AG04449 (cell line): ENCODE measurements at regions not wholly inside any gene's neighbourhood (a gene's known extent, or its start where the extent isn't known, plus 50 kb on each side); places are given as distances from the start of the nearest gene placed in this dataset.

ENCODE experiments used
- CTCF ChIA-PET: fragments of 350-600 bp; formaldehyde crosslinking; extraction: SDS; loops from one replicate; lab custom pipeline; 2021; ENCODE audit warnings: antibody characterized with exemption; lab: Yijun Ruan, JAX
- POLR2A ChIA-PET: fragments of 400-600, 350-600 bp; formaldehyde crosslinking; extraction: SDS; loops from one replicate; lab custom pipeline; 2020; ENCODE audit warnings: antibody characterized with exemption, inconsistent platforms; lab: Yijun Ruan, JAX
- DNase-seq: peaks from one replicate; pipeline ENCODE4 v3.0.0-alpha.2; 2010; ENCODE audit warnings: low read depth, low spot score
- H3K4me3 ChIP-seq: 2 replicates; pipeline ENCODE4 v1.5.1; 2011; ENCODE audit warnings: low read depth, mild to moderate bottlenecking, control low read depth, low read length
- CTCF ChIP-seq: IDR thresholded peaks from one replicate; pipeline ENCODE4 v1.5.1; 2011; ENCODE audit warnings: mild to moderate bottlenecking, moderate library complexity, low read length, control low read depth, inconsistent platforms; ENCODE audit not compliant: insufficient read depth; ENCODE audit errors: missing control alignments

- ChIA-PET CTCF (no interaction called here), POLR2A (no interaction called here)
- no peak overlapping the region for H3K4me3 ChIP-seq
- no peak for TF ChIP-seq CTCF
- no peak for DNase-seq
Measured at GRCh38 chr17:70968302-70968701, 799.0 kb downstream of the KCNJ2 start.

GRCh38 chr17:70969521-70970034 is 800.2 kb downstream of the KCNJ2 start:
- CTCF ChIA-PET: no interaction called here
- H3K4me3 ChIP-seq: no peak overlapping the region
- TF ChIP-seq CTCF: no peak
- no peak for DNase-seq
- POLR2A ChIA-PET: no interaction called here

GRCh38 chr17:70976447-70976846 is 807.1 kb downstream of the KCNJ2 start:
- ChIA-PET CTCF (no interaction called here), POLR2A (no interaction called here)
- no peak for TF ChIP-seq CTCF

GRCh38 chr17:70984873-70985272 is 815.5 kb downstream of the KCNJ2 start:
- no peak for TF ChIP-seq CTCF
- ChIA-PET POLR2A (no interaction called here), CTCF (no interaction called here)
- no peak overlapping the region for H3K4me3 ChIP-seq
- DNase-seq: no peak

More at GRCh38 chr17:70976447-70976846, 807.1 kb downstream of the KCNJ2 start:
- DNase-seq: no peak
- H3K4me3 ChIP-seq: no peak overlapping the region

GRCh38 chr17:70987867-70988340 is 818.6 kb downstream of the KCNJ2 start:
- TF ChIP-seq CTCF: no peak
- ChIA-PET CTCF (no interaction called here), POLR2A (no interaction called here)
- H3K4me3 ChIP-seq: no peak overlapping the region
- DNase-seq: no peak

GRCh38 chr17:70988622-70989021 is 819.3 kb downstream of the KCNJ2 start:
- DNase-seq: no peak
- ChIA-PET POLR2A (no interaction called here), CTCF (no interaction called here)
- no peak for TF ChIP-seq CTCF
- no peak overlapping the region for H3K4me3 ChIP-seq
